GM12872 (cell line): ENCODE measurements at regions not wholly inside any gene's neighbourhood (a gene's known extent, or its start where the extent isn't known, plus 50 kb on each side); places are given as distances from the start of the nearest gene placed in this dataset.

ENCODE experiments used
- CTCF ChIP-seq: IDR thresholded peaks from 3 replicates; pipeline ENCODE4 v1.5.1; 2011; ENCODE audit warnings: low read depth, mild to moderate bottlenecking, low read length, moderate library complexity; ENCODE audit not compliant: insufficient read depth

GRCh38 chr18:39624961-39625360 lies 2059.4 kb upstream of the CELF4 start:
- TF ChIP-seq CTCF = no peak

- TF ChIP-seq CTCF = no peak
Measured at GRCh38 chr18:39622431-39622830, 2056.8 kb upstream of the CELF4 start.

DNA sequence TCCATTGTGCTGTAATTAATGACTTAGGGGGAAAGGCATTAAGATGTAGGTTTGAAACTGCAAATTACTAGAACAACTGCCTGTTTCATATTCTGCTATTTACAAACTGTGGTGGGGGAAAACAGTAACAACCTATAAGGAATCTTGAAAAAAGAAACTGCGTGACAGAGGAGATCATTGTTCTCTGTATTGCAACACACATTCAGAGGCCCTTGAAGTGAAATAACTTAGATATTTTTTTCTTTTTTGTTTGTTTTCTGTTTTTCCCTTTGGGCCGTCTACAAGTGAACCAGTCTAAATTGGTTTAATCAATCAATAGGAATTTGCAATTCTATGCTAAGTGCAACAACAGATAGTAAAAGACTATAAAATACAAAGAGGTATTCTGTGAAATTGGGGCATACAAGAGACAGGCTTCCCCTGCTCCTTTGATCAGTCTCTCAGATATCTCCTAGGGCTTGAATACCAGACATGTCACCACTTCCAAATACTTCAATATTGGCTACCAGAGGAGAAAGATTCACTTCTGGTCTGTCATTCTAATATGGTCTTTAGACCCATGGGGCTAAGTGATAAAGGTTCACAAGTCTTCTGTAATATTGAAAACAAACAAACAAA lies 2055.1 kb upstream of the CELF4 start:
- TF ChIP-seq CTCF = no peak

DNA sequence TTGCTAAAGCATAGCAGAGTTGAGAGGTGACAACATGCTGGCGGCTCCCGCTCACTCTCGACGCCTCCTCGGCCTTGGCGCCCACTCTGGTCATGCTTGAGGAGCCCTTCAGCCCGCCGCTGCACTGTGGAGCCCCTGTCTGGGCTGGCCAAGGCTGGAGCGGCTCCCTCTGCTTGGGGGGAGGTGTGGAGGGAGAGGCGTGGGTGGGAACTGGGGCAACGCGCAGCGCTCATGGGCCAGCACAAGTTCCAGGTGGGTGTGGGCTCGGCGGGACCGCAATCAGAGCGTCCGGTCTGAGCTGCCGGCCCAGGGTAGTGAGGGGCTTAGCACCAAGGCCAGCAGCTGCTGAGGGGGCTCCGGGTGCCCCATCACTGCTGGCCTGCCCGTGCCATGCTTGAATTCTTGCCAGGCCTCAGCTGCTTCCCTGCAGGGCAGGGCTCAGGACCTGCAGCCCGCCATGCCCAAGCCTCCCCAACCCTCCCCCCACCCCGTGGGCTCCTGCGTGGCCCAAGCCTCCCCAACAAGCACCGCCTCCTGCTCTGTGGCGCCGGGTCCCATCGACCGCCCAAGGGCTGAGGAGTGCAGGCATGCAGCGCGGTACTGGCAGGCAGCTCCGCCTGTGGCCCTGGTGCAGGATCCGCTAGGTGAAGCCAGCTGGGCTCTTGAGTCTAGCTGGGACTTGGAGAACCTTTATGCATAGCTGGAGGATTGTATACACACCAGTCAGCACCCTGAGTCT lies 2052.8 kb upstream of the CELF4 start:
- no peak for TF ChIP-seq CTCF

GRCh38 chr18:39611381-39612100 lies 2045.9 kb upstream of the CELF4 start:
- no peak for TF ChIP-seq CTCF

GRCh38 chr18:39607034-39607433 lies 2041.4 kb upstream of the CELF4 start:
- no peak for TF ChIP-seq CTCF

GRCh38 chr18:39604836-39605235 lies 2039.2 kb upstream of the CELF4 start:
- TF ChIP-seq CTCF = no peak
